ENCODE measurements at regions not wholly inside any gene's neighbourhood (a gene's known extent, or its start where the extent isn't known, plus 50 kb on each side); places are given as distances from the start of the nearest gene placed in this dataset.
A peak's percentile ranks its signal among the peaks of the same experiment; 100 is the strongest.
"Not testable (repeated sequence)": the region's sequence is repeated elsewhere in the genome, so short reads cannot be mapped to it uniquely, and the experiment has no call there.

- H3K14ac ChIP-seq (ENCODE audit: low read length); H3K23ac ChIP-seq (ENCODE audit: low read depth, low read length, poor library complexity); H2BK12ac ChIP-seq (ENCODE audit: low read length); H4K8ac ChIP-seq (ENCODE audit: low read depth, low read length); H2AFZ ChIP-seq (ENCODE audit: low read length); H3K79me1 ChIP-seq (ENCODE audit: low read depth, low read length); H3K36me3 ChIP-seq (replicated peaks in 1 of 2; ENCODE audit: control insufficient read depth in 2 of 2, insufficient read depth in 2 of 2, low read length in 2 of 2); H2BK5ac ChIP-seq (ENCODE audit: low read length); H3K27me3 ChIP-seq (ENCODE audit: control insufficient read depth in 3 of 3, insufficient read depth in 3 of 3, low read depth in 1 of 3, low read length in 3 of 3); H3K4me2 ChIP-seq (ENCODE audit: insufficient read depth, low read length, poor library complexity, severe bottlenecking); H3K4me3 ChIP-seq (ENCODE audit: low read length in 2 of 2); H3K9ac ChIP-seq (ENCODE audit: low read depth, low read length, poor library complexity); H3K9me3 ChIP-seq (replicated peaks in 1 of 2; ENCODE audit: control insufficient read depth in 2 of 2, insufficient read depth in 1 of 2, low read depth in 1 of 2, low read length in 2 of 2); H2BK120ac ChIP-seq (ENCODE audit: low read depth, low read length); H3K4me1 ChIP-seq (ENCODE audit: control insufficient read depth in 2 of 2, insufficient read depth in 1 of 2, low read depth in 1 of 2, low read length in 2 of 2); H3K27ac ChIP-seq (replicated peaks; ENCODE audit: low read length); H4K91ac ChIP-seq (ENCODE audit: low read depth, low read length, poor library complexity); H2AK5ac ChIP-seq (ENCODE audit: low read depth, low read length); H3K4ac ChIP-seq (ENCODE audit: low read length); DNase-seq (ENCODE audit: low spot score); H2BK15ac ChIP-seq (ENCODE audit: low read length): not testable (repeated sequence)
- H3K18ac ChIP-seq (ENCODE audit: low read length) = peak overlapping the region; percentile 28
- WGBS, 2 donors (ENCODE audit: extremely low coverage in 2 of 2, insufficient read length in 2 of 2, insufficient replicate concordance in 1 of 2) = no CpG with 5 or more reads among the region's 3 CpGs
These were observed 165.4 kb upstream of the JADE1 start for GRCh38 chr4:128644107-128644506.

- not testable (repeated sequence) for H4K8ac ChIP-seq (ENCODE audit: low read depth, low read length); H2AK5ac ChIP-seq (ENCODE audit: low read depth, low read length); H3K4me2 ChIP-seq (ENCODE audit: insufficient read depth, low read length, poor library complexity, severe bottlenecking); H3K4me3 ChIP-seq (ENCODE audit: low read length in 2 of 2); H3K18ac ChIP-seq (ENCODE audit: low read length); H2BK15ac ChIP-seq (ENCODE audit: low read length); H3K9ac ChIP-seq (ENCODE audit: low read depth, low read length, poor library complexity); H2BK120ac ChIP-seq (ENCODE audit: low read depth, low read length); H3K14ac ChIP-seq (ENCODE audit: low read length); H3K79me1 ChIP-seq (ENCODE audit: low read depth, low read length); H2BK12ac ChIP-seq (ENCODE audit: low read length); H2BK5ac ChIP-seq (ENCODE audit: low read length); H3K27ac ChIP-seq (replicated peaks; ENCODE audit: low read length); H3K4me1 ChIP-seq (ENCODE audit: control insufficient read depth in 2 of 2, insufficient read depth in 1 of 2, low read depth in 1 of 2, low read length in 2 of 2); H3K23ac ChIP-seq (ENCODE audit: low read depth, low read length, poor library complexity); H3K27me3 ChIP-seq (ENCODE audit: control insufficient read depth in 3 of 3, insufficient read depth in 3 of 3, low read depth in 1 of 3, low read length in 3 of 3); DNase-seq (ENCODE audit: low spot score); H2AFZ ChIP-seq (ENCODE audit: low read length); H3K9me3 ChIP-seq (replicated peaks in 1 of 2; ENCODE audit: control insufficient read depth in 2 of 2, insufficient read depth in 1 of 2, low read depth in 1 of 2, low read length in 2 of 2); H4K91ac ChIP-seq (ENCODE audit: low read depth, low read length, poor library complexity); H3K4ac ChIP-seq (ENCODE audit: low read length); H3K36me3 ChIP-seq (replicated peaks in 1 of 2; ENCODE audit: control insufficient read depth in 2 of 2, insufficient read depth in 2 of 2, low read length in 2 of 2)
- no CpG with 5 or more reads among the region's 2 CpGs for WGBS, 2 donors (ENCODE audit: extremely low coverage in 2 of 2, insufficient read length in 2 of 2, insufficient replicate concordance in 1 of 2)
These were observed 167.9 kb upstream of the JADE1 start for GRCh38 chr4:128641566-128641965.

- Histone ChIP-seq H4K8ac (ENCODE audit: low read depth, low read length) (no peak overlapping the region), H3K36me3 (replicated peaks in 1 of 2; ENCODE audit: control insufficient read depth in 2 of 2, insufficient read depth in 2 of 2, low read length in 2 of 2) (no peaks in the 10 kb centered on the region), H3K18ac (ENCODE audit: low read length) (peak overlapping the region; percentile 12), H2BK5ac (ENCODE audit: low read length) (no peak overlapping the region), H3K27ac (replicated peaks; ENCODE audit: low read length) (no peak overlapping the region), H3K9me3 (replicated peaks in 1 of 2; ENCODE audit: control insufficient read depth in 2 of 2, insufficient read depth in 1 of 2, low read depth in 1 of 2, low read length in 2 of 2) (no peaks in the 10 kb centered on the region), H3K79me1 (ENCODE audit: low read depth, low read length) (no peaks in the 10 kb centered on the region), H3K23ac (ENCODE audit: low read depth, low read length, poor library complexity) (no peak overlapping the region), H3K9ac (ENCODE audit: low read depth, low read length, poor library complexity) (no peak overlapping the region), H2BK12ac (ENCODE audit: low read length) (no peak overlapping the region), H3K4me3 (ENCODE audit: low read length in 2 of 2) (no peak overlapping the region), H3K4ac (ENCODE audit: low read length) (no peak overlapping the region), H2BK120ac (ENCODE audit: low read depth, low read length) (no peak overlapping the region), H3K27me3 (ENCODE audit: control insufficient read depth in 3 of 3, insufficient read depth in 3 of 3, low read depth in 1 of 3, low read length in 3 of 3) (no peaks in the 10 kb centered on the region), H4K91ac (ENCODE audit: low read depth, low read length, poor library complexity) (no peak overlapping the region), H2AFZ (ENCODE audit: low read length) (peak overlapping the region; percentile 40), H2AK5ac (ENCODE audit: low read depth, low read length) (no peak overlapping the region), H3K14ac (ENCODE audit: low read length) (no peak overlapping the region), H3K4me2 (ENCODE audit: insufficient read depth, low read length, poor library complexity, severe bottlenecking) (no peak overlapping the region), H3K4me1 (ENCODE audit: control insufficient read depth in 2 of 2, insufficient read depth in 1 of 2, low read depth in 1 of 2, low read length in 2 of 2) (peaks cover 9 to 12% of the 10 kb centered on the region in 2 donors), H2BK15ac (ENCODE audit: low read length) (no peak overlapping the region)
- DNase-seq (ENCODE audit: low spot score) = no peak
- WGBS, 2 donors (ENCODE audit: extremely low coverage in 2 of 2, insufficient read length in 2 of 2, insufficient replicate concordance in 1 of 2) = no CpG with 5 or more reads among the region's 2 CpGs
These were observed 169.8 kb upstream of the JADE1 start for GRCh38 chr4:128639541-128640270.

GRCh38 chr4:128636906-128637305 lies 172.6 kb upstream of the JADE1 start:
- no peak overlapping the region for H3K27ac ChIP-seq (replicated peaks; ENCODE audit: low read length)
- H3K23ac ChIP-seq (ENCODE audit: low read depth, low read length, poor library complexity) = no peak overlapping the region
- no peaks in the 10 kb centered on the region for H3K79me1 ChIP-seq (ENCODE audit: low read depth, low read length)
- DNase-seq (ENCODE audit: low spot score) = no peak
- no peak overlapping the region for H4K8ac ChIP-seq (ENCODE audit: low read depth, low read length)
- no peaks in the 10 kb centered on the region for H3K9me3 ChIP-seq (replicated peaks in 1 of 2; ENCODE audit: control insufficient read depth in 2 of 2, insufficient read depth in 1 of 2, low read depth in 1 of 2, low read length in 2 of 2)
- H3K27me3 ChIP-seq (ENCODE audit: control insufficient read depth in 3 of 3, insufficient read depth in 3 of 3, low read depth in 1 of 3, low read length in 3 of 3) = no peaks in the 10 kb centered on the region
- H2BK5ac ChIP-seq (ENCODE audit: low read length) = no peak overlapping the region
- no CpG with 5 or more reads among the region's 2 CpGs for WGBS, 2 donors (ENCODE audit: extremely low coverage in 2 of 2, insufficient read length in 2 of 2, insufficient replicate concordance in 1 of 2)
- no peak overlapping the region for H3K4me2 ChIP-seq (ENCODE audit: insufficient read depth, low read length, poor library complexity, severe bottlenecking)
- peaks cover 9 to 12% of the 10 kb centered on the region in 2 donors for H3K4me1 ChIP-seq (ENCODE audit: control insufficient read depth in 2 of 2, insufficient read depth in 1 of 2, low read depth in 1 of 2, low read length in 2 of 2)
- H3K18ac ChIP-seq (ENCODE audit: low read length) = no peak overlapping the region
- H2BK12ac ChIP-seq (ENCODE audit: low read length) = no peak overlapping the region
- H3K4me3 ChIP-seq (ENCODE audit: low read length in 2 of 2) = no peak overlapping the region
- H2BK15ac ChIP-seq (ENCODE audit: low read length) = no peak overlapping the region
- H3K9ac ChIP-seq (ENCODE audit: low read depth, low read length, poor library complexity) = no peak overlapping the region
- no peak overlapping the region for H2AFZ ChIP-seq (ENCODE audit: low read length)
- no peak overlapping the region for H2BK120ac ChIP-seq (ENCODE audit: low read depth, low read length)
- H4K91ac ChIP-seq (ENCODE audit: low read depth, low read length, poor library complexity) = no peak overlapping the region
- no peak overlapping the region for H3K4ac ChIP-seq (ENCODE audit: low read length)
- no peak overlapping the region for H2AK5ac ChIP-seq (ENCODE audit: low read depth, low read length)
- no peaks in the 10 kb centered on the region for H3K36me3 ChIP-seq (replicated peaks in 1 of 2; ENCODE audit: control insufficient read depth in 2 of 2, insufficient read depth in 2 of 2, low read length in 2 of 2)
- no peak overlapping the region for H3K14ac ChIP-seq (ENCODE audit: low read length)

Data from neuronal stem cell (in vitro differentiated cells).